A549 (cell line): ENCODE measurements at regions not wholly inside any gene's neighbourhood (a gene's known extent, or its start where the extent isn't known, plus 50 kb on each side); places are given as distances from the start of the nearest gene placed in this dataset.

ENCODE experiments used
- BHLHE40 ChIP-seq: IDR thresholded peaks from 2 replicates; pipeline ENCODE4 v1.6.1; 2012; ENCODE audit warnings: low read depth, low read length, inconsistent platforms
- HOXA7 ChIP-seq: fragments of 250-450 bp; sonication (Bioruptor Pico); IDR thresholded peaks from 2 replicates; pipeline ENCODE4 v1.5.0; 2020; ENCODE audit warnings: mild to moderate bottlenecking, moderate library complexity
- JUN ChIP-seq, 2 experiments: fragments of >200 bp; sonication (Bioruptor Twin); formaldehyde crosslinking; IDR thresholded peaks; 2 replicates in 1 of 2; 3 replicates in 1 of 2; pipeline ENCODE4 v1.6.1; 2016 to 2017
- MYC ChIP-seq: IDR thresholded peaks from 2 replicates; pipeline ENCODE4 v1.6.1; 2012; ENCODE audit warnings: mild to moderate bottlenecking, inconsistent platforms, low read length, improper control_type of control experiment, borderline replicate concordance
- POLR2A ChIP-seq: IDR thresholded peaks from 2 replicates; pipeline ENCODE4 v1.6.1; 2012; ENCODE audit warnings: mild to moderate bottlenecking, low read length
- RCOR1 ChIP-seq: fragments of 150-350 bp; IDR thresholded peaks from 2 replicates; pipeline ENCODE4 v1.6.1; 2014; ENCODE audit warnings: antibody characterized with exemption, low read length, low read depth
- TFCP2L1 ChIP-seq: fragments of 250-450 bp; sonication (Bioruptor Pico); IDR thresholded peaks from 2 replicates; pipeline ENCODE4 v1.5.0; 2021; ENCODE audit warnings: mild to moderate bottlenecking
- TF ChIP-seq, protein P1 (sequence below): fragments of >200 bp; sonication (Bioruptor Twin); formaldehyde crosslinking; IDR thresholded peaks from 3 replicates; pipeline ENCODE4 v1.5.1; 2016
- TF ChIP-seq, protein P2 (sequence below): IDR thresholded peaks from 2 replicates; pipeline ENCODE4 v1.6.1; 2012
- TF ChIP-seq, protein P3 (sequence below): fragments of 200-600 bp; sonication (generic); IDR thresholded peaks from 2 replicates; pipeline ENCODE4 v1.6.1; 2016; ENCODE audit warnings: antibody characterized with exemption, mild to moderate bottlenecking, moderate library complexity

DNA sequence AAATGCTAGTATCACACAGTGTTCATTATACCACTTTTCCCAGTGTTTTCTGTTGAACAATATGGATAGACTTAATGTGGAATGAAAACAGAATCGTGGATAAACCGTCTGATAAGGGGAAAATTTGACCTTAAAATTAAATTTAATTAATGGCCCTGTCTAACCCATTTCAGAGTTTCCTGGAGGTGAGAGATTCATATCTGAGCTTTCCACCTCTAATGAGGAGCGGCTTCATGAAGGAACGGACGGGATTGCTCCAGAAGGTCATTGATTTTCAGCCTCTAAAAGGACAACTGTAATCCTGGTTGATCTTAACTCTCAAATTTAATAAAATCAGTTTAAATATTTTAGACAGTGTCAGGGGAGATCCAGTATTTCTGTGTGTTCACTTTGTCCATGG, 874.9 kb downstream of the GRID1 start:
- TF ChIP-seq HOXA7 (no peak), POLR2A (no peak), TFCP2L1 (CRISPR knock-in tag) (no peak), MYC (no peak), RCOR1 (no peak), JUN (IDR thresholded peaks at IDR 0.05) (no peak), BHLHE40 (no peak)
- TF ChIP-seq, protein P1, sequence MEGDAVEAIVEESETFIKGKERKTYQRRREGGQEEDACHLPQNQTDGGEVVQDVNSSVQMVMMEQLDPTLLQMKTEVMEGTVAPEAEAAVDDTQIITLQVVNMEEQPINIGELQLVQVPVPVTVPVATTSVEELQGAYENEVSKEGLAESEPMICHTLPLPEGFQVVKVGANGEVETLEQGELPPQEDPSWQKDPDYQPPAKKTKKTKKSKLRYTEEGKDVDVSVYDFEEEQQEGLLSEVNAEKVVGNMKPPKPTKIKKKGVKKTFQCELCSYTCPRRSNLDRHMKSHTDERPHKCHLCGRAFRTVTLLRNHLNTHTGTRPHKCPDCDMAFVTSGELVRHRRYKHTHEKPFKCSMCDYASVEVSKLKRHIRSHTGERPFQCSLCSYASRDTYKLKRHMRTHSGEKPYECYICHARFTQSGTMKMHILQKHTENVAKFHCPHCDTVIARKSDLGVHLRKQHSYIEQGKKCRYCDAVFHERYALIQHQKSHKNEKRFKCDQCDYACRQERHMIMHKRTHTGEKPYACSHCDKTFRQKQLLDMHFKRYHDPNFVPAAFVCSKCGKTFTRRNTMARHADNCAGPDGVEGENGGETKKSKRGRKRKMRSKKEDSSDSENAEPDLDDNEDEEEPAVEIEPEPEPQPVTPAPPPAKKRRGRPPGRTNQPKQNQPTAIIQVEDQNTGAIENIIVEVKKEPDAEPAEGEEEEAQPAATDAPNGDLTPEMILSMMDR = no peak
- TF ChIP-seq, protein P2, sequence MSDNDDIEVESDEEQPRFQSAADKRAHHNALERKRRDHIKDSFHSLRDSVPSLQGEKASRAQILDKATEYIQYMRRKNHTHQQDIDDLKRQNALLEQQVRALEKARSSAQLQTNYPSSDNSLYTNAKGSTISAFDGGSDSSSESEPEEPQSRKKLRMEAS = no peak
- TF ChIP-seq, protein P3, sequence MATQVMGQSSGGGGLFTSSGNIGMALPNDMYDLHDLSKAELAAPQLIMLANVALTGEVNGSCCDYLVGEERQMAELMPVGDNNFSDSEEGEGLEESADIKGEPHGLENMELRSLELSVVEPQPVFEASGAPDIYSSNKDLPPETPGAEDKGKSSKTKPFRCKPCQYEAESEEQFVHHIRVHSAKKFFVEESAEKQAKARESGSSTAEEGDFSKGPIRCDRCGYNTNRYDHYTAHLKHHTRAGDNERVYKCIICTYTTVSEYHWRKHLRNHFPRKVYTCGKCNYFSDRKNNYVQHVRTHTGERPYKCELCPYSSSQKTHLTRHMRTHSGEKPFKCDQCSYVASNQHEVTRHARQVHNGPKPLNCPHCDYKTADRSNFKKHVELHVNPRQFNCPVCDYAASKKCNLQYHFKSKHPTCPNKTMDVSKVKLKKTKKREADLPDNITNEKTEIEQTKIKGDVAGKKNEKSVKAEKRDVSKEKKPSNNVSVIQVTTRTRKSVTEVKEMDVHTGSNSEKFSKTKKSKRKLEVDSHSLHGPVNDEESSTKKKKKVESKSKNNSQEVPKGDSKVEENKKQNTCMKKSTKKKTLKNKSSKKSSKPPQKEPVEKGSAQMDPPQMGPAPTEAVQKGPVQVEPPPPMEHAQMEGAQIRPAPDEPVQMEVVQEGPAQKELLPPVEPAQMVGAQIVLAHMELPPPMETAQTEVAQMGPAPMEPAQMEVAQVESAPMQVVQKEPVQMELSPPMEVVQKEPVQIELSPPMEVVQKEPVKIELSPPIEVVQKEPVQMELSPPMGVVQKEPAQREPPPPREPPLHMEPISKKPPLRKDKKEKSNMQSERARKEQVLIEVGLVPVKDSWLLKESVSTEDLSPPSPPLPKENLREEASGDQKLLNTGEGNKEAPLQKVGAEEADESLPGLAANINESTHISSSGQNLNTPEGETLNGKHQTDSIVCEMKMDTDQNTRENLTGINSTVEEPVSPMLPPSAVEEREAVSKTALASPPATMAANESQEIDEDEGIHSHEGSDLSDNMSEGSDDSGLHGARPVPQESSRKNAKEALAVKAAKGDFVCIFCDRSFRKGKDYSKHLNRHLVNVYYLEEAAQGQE = no peak
